Kidney glomerular epithelial cell (primary cell): ENCODE measurements at regions not wholly inside any gene's neighbourhood (a gene's known extent, or its start where the extent isn't known, plus 50 kb on each side); places are given as distances from the start of the nearest gene placed in this dataset.
A peak's percentile ranks its signal among the peaks of the same experiment; 100 is the strongest.
"Not testable (repeated sequence)": the region's sequence is repeated elsewhere in the genome, so short reads cannot be mapped to it uniquely, and the experiment has no call there.

Experiments
- DNase-seq: peaks from one replicate; lab custom pipeline; 2025; lab: John Stamatoyannopoulos, UW

DNA sequence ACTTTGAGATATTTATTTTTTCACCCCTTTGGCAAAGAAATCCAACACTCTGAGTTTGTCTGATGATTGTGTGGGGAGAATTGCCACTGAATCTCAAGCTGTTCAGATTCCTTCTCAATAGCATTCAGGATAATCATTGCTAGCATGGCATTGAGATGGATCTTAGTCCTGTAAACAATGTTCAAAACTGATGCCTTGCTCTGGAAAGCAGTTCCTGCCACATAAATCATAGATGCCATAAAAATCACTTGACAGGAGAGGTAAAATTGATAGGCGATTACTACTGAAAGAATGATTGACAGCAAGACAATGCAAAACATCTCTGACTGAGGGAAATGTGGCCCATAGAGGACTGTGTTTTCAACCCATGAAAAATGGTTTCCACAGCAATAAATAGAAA is 915.6 kb downstream of the TRHDE start:
- DNase-seq: no peak

DNA sequence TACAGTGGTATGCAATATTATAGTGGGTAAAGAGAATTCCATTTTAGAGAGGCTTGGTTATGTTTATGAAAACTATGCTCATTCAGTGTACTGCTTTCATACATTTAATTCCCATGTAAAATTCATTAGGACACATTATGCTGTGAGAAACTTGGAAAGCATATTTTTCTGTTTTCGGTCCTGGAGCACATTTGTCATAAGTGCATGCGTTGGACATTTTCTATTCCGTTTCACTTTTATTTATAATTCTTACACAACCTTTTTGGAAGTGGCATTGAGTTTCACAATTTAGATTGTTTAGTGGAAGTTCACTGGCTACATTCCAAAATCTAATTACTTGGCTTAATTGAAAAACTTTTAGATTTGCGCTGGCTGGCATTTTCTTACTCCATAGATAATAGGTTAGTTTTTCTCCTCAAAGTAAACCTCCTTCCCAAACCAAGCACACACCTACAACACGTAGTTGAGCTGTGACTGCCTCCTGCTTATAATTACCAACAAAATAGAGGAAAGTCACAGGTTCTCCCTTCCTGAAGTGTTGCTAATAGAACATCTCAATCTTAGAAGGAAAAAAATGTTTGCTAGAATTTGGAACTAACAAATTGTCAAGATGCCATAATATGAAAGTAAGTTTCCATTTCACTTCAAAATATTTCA is 938.5 kb downstream of the TRHDE start:
- no peak for DNase-seq

DNA sequence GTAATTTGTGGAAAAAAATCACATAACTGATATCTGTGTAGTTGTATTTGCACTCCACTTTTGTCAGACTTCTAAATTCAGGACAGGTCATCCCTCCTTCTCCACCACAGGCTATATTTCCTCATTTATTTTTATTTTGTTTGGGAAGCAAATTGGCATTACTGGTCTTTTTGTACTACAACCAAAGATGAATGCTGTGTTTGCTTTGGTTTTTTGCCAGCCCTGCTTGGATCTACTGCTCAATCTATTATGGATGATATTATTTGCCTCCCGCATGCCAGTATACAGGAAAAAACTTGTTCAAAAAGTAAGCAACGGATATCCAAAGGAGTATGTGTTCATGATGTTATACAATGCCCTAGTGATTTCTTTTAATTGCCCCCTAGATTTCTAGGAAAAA is 948.8 kb downstream of the TRHDE start:
- no peak for DNase-seq

DNA sequence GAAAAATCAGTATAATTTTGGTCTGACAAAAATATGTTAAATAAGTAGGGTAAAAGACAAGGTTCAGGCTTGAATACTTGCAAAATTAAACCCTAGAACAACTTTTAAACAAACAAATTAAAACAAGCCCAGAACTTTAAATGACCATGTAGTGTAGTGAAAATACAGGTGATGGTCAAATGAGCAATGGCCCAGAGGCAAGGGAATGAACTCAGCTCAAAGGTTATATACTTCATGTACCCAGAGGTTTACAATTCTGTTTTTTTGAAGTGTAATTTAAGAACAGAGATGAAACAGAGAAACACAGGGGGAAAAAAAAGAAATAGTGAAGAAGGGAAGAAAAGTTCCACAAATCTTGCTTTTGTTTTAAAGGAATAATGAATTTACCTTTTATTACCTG is 949.2 kb downstream of the TRHDE start:
- no peak for DNase-seq

DNA sequence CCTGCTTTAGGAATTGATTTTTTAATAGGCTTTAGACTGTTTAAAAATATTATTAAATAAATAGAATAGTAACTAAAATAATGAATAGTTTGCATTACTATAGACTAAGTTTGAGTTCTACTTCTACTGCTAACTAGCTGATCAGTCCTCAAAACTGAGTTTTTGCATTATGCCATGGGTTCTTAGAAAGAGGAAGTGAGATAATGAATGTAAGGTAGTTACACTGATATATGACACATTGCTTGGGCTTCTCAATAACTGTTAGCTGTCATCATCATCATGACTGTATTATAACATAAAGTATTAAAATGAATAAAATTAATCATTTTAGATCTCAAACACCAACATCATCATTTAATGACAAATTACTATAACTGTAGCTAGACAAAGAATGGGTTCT is 949.7 kb downstream of the TRHDE start:
- no peak for DNase-seq

DNA sequence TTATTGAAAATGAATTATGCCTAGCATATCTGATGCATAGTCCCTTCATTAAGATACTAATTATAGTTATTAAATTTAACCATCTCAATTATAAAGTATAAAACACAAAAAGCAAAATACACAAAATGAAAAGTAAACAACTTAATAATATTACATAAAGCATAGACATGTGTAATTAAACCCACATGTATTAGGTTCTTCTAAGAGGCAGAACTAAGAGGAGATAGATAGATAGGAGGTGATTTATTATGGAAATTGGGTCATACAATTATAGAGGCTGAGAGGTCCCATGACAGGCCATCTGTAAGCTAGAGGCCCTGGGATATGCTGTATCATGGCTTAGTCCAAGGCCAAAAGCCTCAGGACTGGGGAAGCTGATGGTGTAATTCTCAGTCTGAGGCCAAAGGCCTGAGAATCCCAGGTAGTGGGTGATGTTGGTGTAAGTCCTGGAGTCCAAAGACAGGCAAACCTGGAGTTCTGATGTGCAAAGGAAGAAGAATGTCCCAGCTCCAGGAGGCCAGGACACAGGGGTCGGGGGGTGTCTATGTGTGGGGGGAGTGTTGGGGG is 953.3 kb downstream of the TRHDE start:
- DNase-seq: no peak

DNA sequence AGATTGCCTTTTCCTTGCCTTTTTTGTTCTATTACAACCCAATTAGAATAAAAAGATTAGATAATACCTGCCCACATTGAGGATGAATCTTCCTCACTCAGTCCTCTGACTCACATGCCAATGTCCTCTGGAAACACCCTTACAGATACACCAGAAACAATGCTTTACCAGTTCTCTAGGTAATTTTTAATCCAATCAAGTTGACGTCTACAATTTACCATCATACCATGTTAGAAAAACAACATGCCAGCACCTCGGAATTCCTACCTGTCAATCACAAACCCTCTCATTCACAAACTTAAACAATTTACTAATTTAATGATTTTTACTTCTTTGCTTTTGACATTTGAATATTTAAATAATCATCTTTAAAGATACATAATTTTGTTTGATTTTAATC is 953.8 kb downstream of the TRHDE start:
- DNase-seq: peak; percentile 37

DNA sequence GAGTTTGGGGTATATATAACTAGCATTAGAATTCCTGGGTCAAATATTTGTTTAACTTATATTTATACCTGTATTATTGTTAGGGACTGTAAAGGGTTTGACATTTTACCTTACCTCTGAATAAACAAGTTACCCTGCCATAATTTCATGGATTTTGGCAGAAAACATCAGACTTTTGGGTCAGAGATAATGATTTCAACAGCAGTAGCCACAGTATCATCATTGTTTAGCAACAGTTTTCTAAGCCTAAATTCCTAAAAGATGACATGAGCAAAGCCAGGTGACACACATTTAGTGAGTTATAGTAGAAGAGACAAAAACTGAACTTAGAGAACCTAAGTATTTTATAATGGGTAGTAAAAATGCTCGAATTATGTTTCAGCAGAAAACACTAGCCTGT is 954.4 kb downstream of the TRHDE start:
- no peak for DNase-seq

DNA sequence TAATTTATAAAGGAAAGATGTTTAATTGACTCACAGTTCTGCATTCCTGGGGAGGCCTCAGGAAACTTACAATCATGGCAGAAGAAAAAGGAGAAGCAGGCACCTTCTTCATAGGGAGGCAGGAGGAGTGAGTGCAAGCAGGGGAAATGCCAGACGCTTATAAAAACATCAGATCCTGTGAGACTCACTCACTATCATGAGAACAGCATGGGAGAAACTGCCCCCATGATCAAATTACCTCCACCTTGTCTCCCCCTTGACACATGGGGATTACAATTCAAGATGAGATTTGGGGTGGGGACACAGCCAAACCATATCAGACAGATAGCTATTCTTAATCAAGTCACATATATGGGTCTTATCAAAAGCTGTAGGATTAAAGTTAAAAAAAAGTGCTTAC is 956.7 kb downstream of the TRHDE start:
- not testable (repeated sequence) for DNase-seq

DNA sequence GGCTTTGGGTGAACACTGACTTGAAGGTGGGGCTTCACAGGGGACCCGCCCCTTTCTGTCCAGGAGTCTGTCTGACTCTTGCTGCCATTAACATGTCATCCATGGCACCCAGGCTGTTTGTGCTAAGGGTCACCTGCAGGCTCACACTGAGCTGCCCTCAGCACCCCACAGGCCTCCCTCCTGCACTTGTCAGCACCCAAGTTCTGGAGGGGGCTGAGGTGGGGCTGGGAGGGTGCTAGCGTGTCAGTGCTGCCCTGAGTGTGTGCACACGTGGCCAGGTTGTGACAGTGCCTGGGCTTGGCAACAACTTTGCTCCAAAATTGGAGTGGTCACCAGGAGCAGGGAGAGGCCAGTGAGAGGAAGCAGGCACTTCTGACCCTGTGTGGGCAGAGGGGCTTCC is 963.2 kb downstream of the TRHDE start:
- no peak for DNase-seq

DNA sequence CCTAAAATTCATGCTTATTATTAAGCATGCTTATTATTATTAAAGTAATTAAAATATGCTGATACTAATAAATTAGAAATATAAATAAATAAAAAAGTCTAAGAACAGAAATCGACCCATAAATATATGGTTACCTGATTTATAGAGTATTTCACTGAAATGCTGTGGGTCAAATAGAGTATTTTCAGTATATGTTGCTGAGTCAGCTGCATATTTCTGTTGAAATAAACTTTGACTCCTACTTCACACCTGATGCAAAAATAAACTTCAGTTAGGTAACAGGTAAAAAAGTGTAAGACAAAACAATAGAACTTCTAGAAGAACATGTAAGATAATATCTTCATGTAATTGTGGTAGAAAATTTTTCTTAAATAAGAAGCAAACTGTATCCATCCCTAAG is 967.9 kb downstream of the TRHDE start:
- DNase-seq: no peak

DNA sequence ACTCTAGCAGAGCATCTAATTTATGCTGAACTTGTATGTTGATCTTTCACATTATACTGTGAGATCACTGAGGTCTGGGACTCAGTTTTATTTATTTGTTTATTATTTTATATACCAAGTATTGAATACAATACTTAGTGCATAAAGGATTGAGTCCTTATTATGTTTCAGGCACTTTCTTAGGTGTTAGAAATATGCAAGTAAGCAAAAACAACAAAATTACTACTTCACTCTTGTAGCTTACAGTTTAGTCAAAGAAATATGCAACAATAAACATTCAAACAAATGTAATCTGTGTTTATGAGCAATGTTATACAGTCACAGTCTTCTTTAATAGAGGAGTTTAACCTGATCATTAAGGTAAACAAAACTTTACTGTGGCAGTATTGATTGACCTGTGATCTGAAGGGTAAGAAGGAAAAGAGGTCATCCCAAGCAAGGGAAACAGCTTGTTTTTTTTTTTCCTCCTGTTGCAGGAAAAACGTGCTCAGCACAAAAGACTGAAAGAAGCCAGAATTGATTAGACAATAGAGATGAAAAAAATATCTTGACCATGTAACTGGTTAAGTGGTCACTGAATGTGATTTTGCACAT is 990.7 kb downstream of the TRHDE start:
- DNase-seq: no peak

DNA sequence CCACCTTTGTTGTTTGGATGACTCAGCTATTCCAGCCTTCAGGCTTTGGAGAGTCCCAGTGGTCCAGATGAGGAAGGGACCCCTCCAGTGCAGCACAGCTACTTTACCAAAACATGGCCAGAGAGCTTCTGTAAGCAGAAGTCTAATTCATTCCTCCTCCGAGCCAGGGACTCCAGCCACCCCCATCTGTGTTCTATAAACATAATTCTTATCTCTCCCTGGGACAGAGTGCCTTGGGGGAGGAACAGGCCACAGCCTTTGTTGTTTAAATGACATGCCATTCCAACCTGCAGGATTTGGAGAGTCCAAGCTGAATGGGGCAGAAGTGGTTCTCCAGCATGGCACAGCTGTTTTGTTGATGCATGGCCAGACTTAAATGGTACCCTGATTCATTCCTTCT is 994.0 kb downstream of the TRHDE start:
- DNase-seq: no peak

DNA sequence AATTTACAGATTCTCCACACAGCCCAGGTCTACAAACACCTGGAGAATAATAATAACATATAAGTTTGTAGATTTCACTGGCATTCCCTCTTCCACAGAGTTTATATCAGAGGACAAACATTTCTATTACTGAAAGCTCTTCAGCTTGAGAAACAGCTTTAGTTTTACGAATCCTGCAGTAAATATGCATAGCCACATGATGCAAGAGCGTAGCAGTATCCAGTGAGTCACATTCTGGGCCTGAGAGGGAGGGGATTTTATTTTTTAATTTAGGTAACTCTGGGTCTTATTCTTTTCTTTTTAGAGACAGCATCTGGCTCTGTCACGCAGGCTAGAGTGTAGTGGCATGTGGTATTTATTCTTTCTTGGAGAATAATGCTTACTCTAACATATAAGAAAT is 1002.8 kb downstream of the TRHDE start:
- DNase-seq: no peak

DNA sequence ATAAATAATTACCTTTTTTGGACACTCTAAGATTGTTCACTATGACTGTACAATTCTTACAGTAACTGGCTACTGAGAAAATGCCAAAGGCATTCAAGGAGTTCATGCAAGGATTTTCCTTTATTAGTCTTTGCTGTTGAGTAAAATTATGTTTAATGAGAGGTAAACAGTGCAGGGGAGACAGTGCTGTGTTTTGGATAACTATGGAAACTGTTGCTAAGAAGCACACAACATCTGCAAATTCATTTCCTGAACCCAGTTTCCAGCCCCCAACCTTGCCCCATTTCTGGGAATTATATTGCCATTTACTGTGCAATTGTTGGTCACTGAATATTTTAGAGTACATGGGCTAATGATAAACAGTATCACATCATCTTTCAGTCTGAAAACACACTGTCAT is 1005.8 kb downstream of the TRHDE start:
- DNase-seq: no peak

DNA sequence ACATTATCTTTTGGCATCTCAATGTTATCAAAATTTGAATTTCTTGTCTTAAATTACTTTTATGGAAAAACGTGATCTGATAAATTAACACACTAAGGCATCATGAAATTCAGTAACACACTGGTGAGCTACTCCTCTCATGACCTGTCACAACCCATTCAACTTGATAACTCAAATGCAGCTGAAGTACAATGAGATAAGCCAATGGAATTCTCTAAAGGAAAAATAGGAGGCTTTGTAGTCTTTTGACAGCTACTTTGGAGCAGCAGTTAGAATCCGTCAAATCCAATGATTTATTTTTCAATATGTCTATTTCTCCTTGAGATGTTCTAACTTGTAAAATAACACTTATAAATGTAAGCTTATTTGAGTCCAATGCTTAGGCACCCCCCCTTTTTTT is 1029.4 kb downstream of the TRHDE start:
- no peak for DNase-seq

DNA sequence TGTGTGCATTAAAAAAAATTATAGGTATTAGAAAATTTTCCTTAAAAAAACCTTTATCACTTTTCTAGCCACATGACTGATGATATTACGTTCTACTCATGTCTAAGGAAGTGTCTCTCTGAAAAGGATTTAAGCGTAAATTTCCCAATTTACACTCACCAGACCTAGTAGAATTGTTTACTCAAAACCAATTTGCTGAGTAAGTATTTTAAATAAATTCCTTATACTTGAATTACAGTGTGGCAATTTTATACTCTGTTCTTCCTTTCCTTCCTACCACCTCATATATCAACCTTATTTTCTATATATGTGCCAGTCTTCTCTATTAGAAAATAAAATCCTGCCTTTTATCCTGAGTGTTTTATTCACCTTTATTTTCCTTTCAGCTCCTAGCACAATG is 1035.1 kb downstream of the TRHDE start:
- no peak for DNase-seq

DNA sequence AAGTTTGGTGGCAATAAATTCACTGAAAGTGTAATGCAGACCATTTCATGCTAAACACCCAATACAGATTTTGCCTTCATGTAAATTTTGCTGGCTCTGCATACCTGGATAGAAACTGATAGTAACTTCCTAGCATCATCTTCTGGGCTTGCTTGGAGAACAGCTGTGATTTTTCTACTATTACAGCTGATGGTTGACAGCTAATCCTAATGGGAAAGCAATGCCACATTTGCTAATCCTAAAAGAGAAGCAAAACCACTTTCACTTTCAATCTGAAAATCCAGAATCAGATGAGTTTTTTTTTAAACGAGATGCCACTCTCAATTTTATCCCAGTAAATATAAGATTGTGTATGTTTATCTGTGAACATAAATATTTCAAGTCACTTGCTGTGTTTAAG is 1035.9 kb downstream of the TRHDE start:
- no peak for DNase-seq

DNA sequence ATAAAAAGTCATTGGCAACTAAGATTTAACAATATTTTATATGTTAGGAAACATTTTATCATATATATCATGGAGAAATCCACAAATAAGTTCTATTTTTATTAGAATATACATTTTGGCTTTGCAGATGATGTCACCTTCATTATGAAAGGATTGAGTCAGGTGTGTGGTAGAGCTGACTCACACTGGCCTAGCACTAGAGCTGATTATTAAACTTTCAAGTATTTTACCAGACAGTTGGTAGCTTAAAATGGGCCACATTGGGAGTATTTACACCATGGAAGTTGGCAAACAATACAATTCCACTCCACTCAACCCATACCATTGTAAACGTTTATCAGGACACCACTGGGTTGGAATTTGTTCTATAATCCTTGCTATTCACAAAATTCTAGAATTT is 1036.6 kb downstream of the TRHDE start:
- DNase-seq: no peak

DNA sequence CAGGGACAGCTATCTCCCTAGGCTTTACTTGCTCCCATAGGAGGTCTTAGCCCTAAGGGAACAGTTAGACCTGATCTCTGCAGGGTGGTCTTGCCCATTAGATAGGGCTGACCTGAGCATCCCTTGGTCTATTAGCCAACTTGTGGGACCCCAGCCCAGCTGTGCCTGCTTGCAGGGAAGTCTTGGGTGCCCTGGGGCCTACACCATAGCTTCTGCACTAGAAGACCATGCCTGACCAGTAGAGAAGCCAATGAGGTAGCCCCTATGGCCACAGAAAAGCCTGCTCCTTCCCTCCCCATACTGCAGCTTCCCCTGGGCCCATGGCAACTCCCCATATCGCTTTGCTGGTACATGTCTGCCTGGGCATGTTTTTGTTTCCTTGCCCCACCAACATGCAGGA is 1049.1 kb downstream of the TRHDE start:
- no peak for DNase-seq

DNA sequence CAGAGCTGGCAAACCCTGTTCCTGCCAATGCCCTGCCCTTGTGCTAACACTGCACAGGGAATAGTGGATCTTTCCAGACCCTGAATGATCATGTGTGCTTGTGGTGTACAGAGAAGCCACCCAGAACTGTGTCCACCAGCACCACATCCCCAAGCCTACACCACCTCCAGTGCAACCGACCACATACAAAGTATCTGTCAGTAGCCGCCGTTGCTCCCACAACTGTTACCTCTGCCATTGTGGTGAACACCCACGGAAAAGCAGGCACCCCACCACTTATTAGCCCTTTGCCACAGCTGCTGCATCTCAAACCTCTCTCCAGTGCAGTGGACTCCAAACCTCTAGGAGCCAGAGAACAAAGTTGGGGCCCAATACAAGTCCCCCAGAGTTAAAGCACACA is 1049.6 kb downstream of the TRHDE start:
- DNase-seq: no peak

DNA sequence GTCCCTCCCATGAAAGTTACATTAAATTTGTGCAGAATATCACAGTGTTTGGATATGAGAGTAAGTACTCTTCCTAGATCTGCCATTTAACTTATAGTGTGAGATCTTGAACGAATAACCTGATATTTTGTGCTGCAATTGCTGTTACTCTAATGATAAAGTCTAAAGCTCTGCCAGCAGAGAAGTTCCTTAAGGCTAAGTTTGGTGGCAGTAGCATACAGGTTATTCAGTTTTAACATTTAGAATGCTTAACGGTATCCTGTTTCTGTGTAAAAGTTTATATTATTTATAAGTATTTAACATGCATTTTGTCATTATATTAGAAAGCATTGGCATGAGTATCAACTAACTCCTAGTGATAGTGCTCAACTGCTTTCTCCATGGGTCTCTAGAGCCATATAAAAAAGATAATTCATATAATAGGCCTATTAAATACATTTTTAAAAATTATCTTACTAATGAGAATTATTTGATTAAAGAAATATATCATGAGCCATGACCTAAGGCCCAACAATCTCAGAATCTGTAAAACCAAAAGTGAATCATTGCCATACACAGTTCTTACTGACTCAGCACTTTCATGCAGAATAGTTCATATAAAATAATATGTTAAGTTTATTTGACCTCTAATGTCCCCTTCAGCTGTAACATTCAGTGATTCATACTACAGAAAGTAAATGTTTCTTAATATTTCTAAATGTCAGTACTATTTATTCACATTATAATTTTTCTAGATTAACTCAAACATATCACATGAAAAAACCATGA is 1058.6 kb downstream of the TRHDE start:
- no peak for DNase-seq

DNA sequence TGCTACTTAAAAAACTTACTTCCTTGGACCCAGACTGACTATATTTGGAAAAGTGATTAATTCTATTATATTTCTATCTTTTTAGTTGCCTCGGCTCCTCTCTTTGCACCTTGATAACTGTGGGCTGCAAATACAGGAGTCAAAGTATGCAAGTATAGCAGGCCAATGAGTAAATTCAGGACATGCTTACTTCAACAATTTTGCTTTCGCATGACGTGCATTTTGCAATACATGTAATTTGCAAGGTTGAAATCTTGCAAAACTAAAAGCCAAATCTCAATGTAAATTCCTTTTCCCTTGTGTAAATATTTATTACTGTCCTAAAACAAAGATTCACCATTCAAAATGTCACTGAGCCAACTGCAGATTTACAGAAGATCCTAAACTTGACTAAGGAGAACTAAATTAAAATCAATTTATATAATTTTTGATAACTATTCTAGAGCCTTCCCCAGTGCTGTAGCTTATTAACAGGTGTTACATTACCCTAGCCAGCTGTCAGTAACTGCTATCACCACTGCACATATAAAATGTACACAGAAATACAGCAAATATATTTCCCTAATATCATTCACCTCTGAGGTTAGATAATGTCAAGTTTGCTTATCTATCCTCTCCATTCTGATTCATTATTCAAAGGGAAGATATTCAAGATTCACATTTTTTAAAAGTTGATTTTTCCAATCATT is 1069.5 kb downstream of the TRHDE start:
- no peak for DNase-seq
